Heart left ventricle (tissue), 16 donors: ENCODE measurements at regions not wholly inside any gene's neighbourhood (a gene's known extent, or its start where the extent isn't known, plus 50 kb on each side); places are given as distances from the start of the nearest gene placed in this dataset.

Source experiments
- ATAC-seq, 4 donors: fragments of 200-7000 bp; cut with Tn5 transposase; one replicate each; pipeline ENCODE4 v1.9.1; 2020 to 2022; ENCODE audit warnings: moderate library complexity in 4 of 4, mild to moderate bottlenecking in 3 of 4, moderate number of reproducible peaks in 1 of 4
- DNase-seq, 5 donors: peaks; one replicate each; pipeline ENCODE4 v3.0.0-alpha.2; 2020
- H3K27ac ChIP-seq, 12 donors: fragments of 200-600 bp; sonication (generic) in 4 of 12; one replicate each; pipeline versions ENCODE4 v1.5.0 to v1.8.0; 2016 to 2022; ENCODE audit warnings: mild to moderate bottlenecking in 2 of 12
- H3K27me3 ChIP-seq, 9 donors: fragments of 200-600 bp; sonication (generic) in 2 of 9; one replicate each; pipeline versions ENCODE4 v1.5.1 to v1.8.0; 2016 to 2022; ENCODE audit warnings: mild to moderate bottlenecking in 3 of 9
- H3K36me3 ChIP-seq, 9 donors: fragments of 200-600 bp; sonication (generic) in 2 of 9; one replicate each; pipeline versions ENCODE4 v1.5.0 to v1.8.0; 2018 to 2022; ENCODE audit warnings: mild to moderate bottlenecking in 2 of 9
- H3K4me1 ChIP-seq, 12 donors: fragments of 200-600 bp; sonication (generic) in 4 of 12; one replicate each; pipeline versions ENCODE4 v1.5.0 to v1.8.0; 2016 to 2022; ENCODE audit warnings: mild to moderate bottlenecking in 3 of 12
- H3K4me3 ChIP-seq, 12 donors: fragments of 200-600 bp; sonication (generic) in 4 of 12; one replicate each; pipeline versions ENCODE4 v1.5.0 to v1.8.0; 2017 to 2022; ENCODE audit warnings: mild to moderate bottlenecking in 9 of 12, moderate library complexity in 4 of 12
- H3K9me3 ChIP-seq, 12 donors: fragments of 200-600 bp; sonication (generic) in 4 of 12; one replicate each; pipeline versions ENCODE4 v1.5.0 to v1.8.0; 2016 to 2022; ENCODE audit warnings: mild to moderate bottlenecking in 1 of 12
- POLR2A ChIP-seq, 2 donors: fragments of 450-650 bp; IDR thresholded peaks; one replicate each; pipeline ENCODE4 v1.6.1; 2017; ENCODE audit warnings: antibody characterized with exemption in 2 of 2, mild to moderate bottlenecking in 2 of 2, moderate library complexity in 2 of 2
- WGBS, 4 donors: extraction: QIAGEN DNeasy Blood & Tissue Kit in 2 of 4; methylation state at CpG; one replicate each; pipeline versions ENCODE4 v1.1.5 to v1.1.7; 2013 to 2018; 5-methylcytosine and 5-hydroxymethylcytosine counted together
- intact Hi-C, 10 donors: fragments of 100-400 bp; cut with DNase I; formaldehyde crosslinking; loops; one replicate each; pipeline versions ENCODE4 v1.11.1 to v1.14.2; 2022
- TF ChIP-seq, protein P1 (sequence below), 12 donors: fragments of 200-600 bp; sonication (generic) in 4 of 12; IDR thresholded peaks; one replicate each; pipeline versions ENCODE4 v1.5.0 to v1.8.0; 2018 to 2022; ENCODE audit warnings: antibody characterized with exemption in 12 of 12, mild to moderate bottlenecking in 5 of 12
- donor health status: ischemic (EF 13 %, LVEDD 7.1; RV severe dilation, severe dysfunction).
- donor health status: healthy with polysubstance abuse.
- donor health status: DM: no; HTN: yes; CAD: no.
- donor health status: DM: no; HTN: no; CAD: no.
- donor health status: ischemic (EF 25% LVEDD 6.9; RV normal size, moderate dysfunction).
- donor health status: ischemic (EF 25% LVEDD 5.7; RV mildly dilated, moderate dysfunction).
- donor health status: healthy.
- donor health status: DM: yes; HTN: yes; CAD: no.
- donor health status: ischemic (EF 35%, LVEDD 5.7; RV mildly dilated, moderate dysfunction).
- donor health status: nonischemic (EF 11% LVEDD 7.7; RV severe dilation, severe dysfunction).
- donor health status: DM: yes; HTN: yes; CAD: no.
- donor health status: PGD.
- donor health status: ischemic (EF 29% LVEDD 5.4; RV normal size, mild dysfunction).
- donor health status: nonischemic (EF 23%, LVEDD 6.1; RV moderate dilation, normal function).

DNA sequence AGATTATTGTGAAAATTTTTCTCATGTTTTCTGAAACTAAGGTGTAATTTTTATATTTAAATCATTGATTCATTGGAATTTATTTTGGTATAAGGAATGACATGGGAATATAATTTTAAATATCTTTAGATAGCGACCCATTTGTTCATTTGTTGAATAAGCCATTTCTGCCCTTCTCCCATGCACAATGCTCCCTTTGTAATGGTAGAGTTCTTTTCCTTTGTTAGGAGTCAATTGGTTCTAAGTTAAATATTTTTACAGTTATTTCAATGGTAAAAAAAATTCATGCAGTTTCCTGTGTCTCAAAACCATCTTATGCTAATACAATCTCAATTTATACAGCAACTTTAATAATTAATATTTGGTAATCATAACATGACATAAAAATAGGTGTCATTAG lies 218.8 kb upstream of the C11orf87 start:
- 71 to 94% (median 78%) methylated on average over 1 of the region's 1 CpG for WGBS, 4 donors
- no peak for ATAC-seq
- no peak overlapping the region for H3K4me3 ChIP-seq
- DNase-seq, result no peak
- TF ChIP-seq, protein P1, sequence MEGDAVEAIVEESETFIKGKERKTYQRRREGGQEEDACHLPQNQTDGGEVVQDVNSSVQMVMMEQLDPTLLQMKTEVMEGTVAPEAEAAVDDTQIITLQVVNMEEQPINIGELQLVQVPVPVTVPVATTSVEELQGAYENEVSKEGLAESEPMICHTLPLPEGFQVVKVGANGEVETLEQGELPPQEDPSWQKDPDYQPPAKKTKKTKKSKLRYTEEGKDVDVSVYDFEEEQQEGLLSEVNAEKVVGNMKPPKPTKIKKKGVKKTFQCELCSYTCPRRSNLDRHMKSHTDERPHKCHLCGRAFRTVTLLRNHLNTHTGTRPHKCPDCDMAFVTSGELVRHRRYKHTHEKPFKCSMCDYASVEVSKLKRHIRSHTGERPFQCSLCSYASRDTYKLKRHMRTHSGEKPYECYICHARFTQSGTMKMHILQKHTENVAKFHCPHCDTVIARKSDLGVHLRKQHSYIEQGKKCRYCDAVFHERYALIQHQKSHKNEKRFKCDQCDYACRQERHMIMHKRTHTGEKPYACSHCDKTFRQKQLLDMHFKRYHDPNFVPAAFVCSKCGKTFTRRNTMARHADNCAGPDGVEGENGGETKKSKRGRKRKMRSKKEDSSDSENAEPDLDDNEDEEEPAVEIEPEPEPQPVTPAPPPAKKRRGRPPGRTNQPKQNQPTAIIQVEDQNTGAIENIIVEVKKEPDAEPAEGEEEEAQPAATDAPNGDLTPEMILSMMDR (IDR thresholded peaks at IDR 0.05), result no peak
- no peak for TF ChIP-seq POLR2A (IDR thresholded peaks at IDR 0.05)
- no peaks in the 10 kb centered on the region for H3K27me3 ChIP-seq
- no peaks in the 10 kb centered on the region for H3K36me3 ChIP-seq
- H3K27ac ChIP-seq, result no peak overlapping the region
- intact Hi-C loops, result no loop called here
- no peaks in the 10 kb centered on the region for H3K4me1 ChIP-seq
- H3K9me3 ChIP-seq, result peaks cover 0 to 11% (median 0%) of the 10 kb centered on the region in 12 donors

DNA sequence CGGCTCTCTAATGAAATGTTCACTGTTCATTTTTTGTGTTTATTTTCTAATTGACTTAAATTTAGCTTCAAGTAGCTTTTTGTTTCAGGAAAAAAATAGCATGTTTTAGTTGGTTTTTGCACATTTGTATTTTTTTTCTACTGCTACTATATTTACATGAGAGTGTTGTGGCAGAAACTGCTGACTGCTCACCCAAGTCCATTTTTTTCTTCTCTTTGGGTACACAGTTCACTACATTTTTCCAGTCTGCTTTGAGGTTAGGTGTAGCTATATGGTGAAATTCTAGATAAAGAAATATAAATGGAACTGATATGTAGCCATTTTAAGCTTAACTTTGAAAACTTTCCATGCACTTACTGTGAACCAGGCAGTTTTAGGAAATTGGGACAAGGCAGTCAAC lies 216.7 kb upstream of the C11orf87 start:
- no peak overlapping the region for H3K4me3 ChIP-seq

DNA sequence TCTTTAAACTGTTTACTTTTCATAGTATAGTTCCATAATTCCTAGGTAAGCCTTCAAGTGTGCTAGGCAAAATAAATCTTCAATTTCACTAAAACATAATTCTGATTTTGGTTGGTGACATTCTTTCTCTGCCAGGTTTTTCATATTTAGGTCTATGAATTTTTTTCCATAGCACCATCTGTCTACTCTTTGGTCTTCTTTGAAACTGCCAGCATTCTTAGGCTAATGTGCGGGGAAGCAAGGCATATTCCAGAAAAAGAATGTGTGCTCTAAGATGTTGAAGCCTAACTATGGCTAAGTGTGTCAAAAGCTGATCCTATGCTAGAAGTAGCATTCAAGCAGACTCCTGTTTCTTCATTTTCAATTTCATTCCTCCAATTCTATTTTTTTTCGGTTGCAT lies 213.9 kb upstream of the C11orf87 start:
- 37 to 93% (median 60%) methylated on average over 2 of the region's 2 CpGs for WGBS, 4 donors
- no peaks in the 10 kb centered on the region for H3K27me3 ChIP-seq
- DNase-seq, result no peak
- ATAC-seq, result no peak
- H3K27ac ChIP-seq, result no peak overlapping the region
- no peaks in the 10 kb centered on the region for H3K4me1 ChIP-seq
- intact Hi-C loops, result no loop called here
- H3K36me3 ChIP-seq, result no peaks in the 10 kb centered on the region
- TF ChIP-seq, protein P1 (IDR thresholded peaks at IDR 0.05), result no peak
- TF ChIP-seq POLR2A (IDR thresholded peaks at IDR 0.05), result no peak
- H3K9me3 ChIP-seq, result peaks cover 0 to 11% (median 0%) of the 10 kb centered on the region in 12 donors
- H3K4me3 ChIP-seq, result no peak overlapping the region

More for the DNA sequence above, 216.7 kb upstream of the C11orf87 start:
- TF ChIP-seq, protein P1 (IDR thresholded peaks at IDR 0.05), result no peak
- no peak for TF ChIP-seq POLR2A (IDR thresholded peaks at IDR 0.05)
- no peaks in the 10 kb centered on the region for H3K4me1 ChIP-seq
- ATAC-seq (no peak), DNase-seq (no peak)
- 87 to 93% (median 89%) methylated on average over 1 of the region's 1 CpG for WGBS, 4 donors
- H3K36me3 ChIP-seq, result no peaks in the 10 kb centered on the region
- H3K27ac ChIP-seq, result no peak overlapping the region
- H3K27me3 ChIP-seq, result no peaks in the 10 kb centered on the region
- intact Hi-C loops, result no loop called here
- peaks cover 0 to 11% (median 0%) of the 10 kb centered on the region in 12 donors for H3K9me3 ChIP-seq

DNA sequence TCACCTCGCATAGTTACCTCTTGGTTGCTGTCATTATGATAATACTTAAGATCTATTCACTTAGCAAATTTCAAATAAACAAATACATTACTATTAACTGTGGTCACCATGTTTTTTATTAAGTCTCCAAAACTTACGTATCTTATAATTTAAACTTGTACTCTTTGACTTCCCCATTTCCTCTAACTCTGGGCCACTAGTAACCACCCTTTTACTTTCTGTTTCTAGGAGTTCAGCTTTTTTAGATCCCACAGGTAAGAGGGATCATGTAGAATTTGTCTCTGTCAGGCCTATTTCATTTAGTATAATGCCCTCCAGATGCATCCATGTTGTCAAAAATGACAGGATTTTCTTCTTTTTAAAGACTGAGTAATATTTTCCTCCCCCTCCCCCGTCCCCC lies 212.4 kb upstream of the C11orf87 start:
- no peak for TF ChIP-seq POLR2A (IDR thresholded peaks at IDR 0.05)
- TF ChIP-seq, protein P1 (IDR thresholded peaks at IDR 0.05), result no peak

More for the DNA sequence above, 212.4 kb upstream of the C11orf87 start:
- DNase-seq, result no peak
- H3K4me3 ChIP-seq, result no peak overlapping the region
- intact Hi-C loops, result no loop called here
- H3K27ac ChIP-seq, result no peak overlapping the region
- WGBS, 4 donors, result 79 to 94% (median 86%) methylated on average over 3 of the region's 3 CpGs
- H3K4me1 ChIP-seq, result no peaks in the 10 kb centered on the region
- no peaks in the 10 kb centered on the region for H3K36me3 ChIP-seq
- H3K27me3 ChIP-seq, result no peaks in the 10 kb centered on the region
- ATAC-seq, result no peak
- H3K9me3 ChIP-seq, result peaks cover 0 to 11% (median 0%) of the 10 kb centered on the region in 12 donors
